H1 (cell line): ENCODE measurements at regions not wholly inside any gene's neighbourhood (a gene's known extent, or its start where the extent isn't known, plus 50 kb on each side); places are given as distances from the start of the nearest gene placed in this dataset.

Experiments
- CTCF ChIA-PET: fragments of 300-600 bp; sonication (Branson Sonifier 250); formaldehyde crosslinking; loops from one replicate; lab custom pipeline; 2021; ENCODE audit not compliant: partially characterized antibody; lab: Charles Lee
- POLR2A ChIA-PET: fragments of 300-600 bp; sonication (Branson Sonifier 250); formaldehyde crosslinking; loops from one replicate; lab custom pipeline; 2021; ENCODE audit warnings: inconsistent platforms; ENCODE audit not compliant: partially characterized antibody; lab: Charles Lee
- DNase-seq, 2 experiments: peaks; one replicate each; pipeline versions ENCODE4 v3.0.0 to v3.0.0-alpha.2; 2010 to 2022; ENCODE audit warnings: low spot score in 2 of 2, low read depth in 1 of 2, mixed read lengths in 1 of 2
- FAIRE-seq: peaks from 2 replicates; lab custom pipeline; 2011; peaks lifted over from hg19 to GRCh38; lab: Jason Lieb, UNC
- H2AFZ ChIP-seq: 2 replicates; pipeline ENCODE4 v1.8.1; 2012; ENCODE audit warnings: low read length, inconsistent platforms
- H2AK5ac ChIP-seq: 2 replicates; pipeline ENCODE4 v1.6.1; 2013; ENCODE audit warnings: low read depth, low read length
- H2BK120ac ChIP-seq: replicated peaks from 2 replicates; pipeline ENCODE3; 2013; ENCODE audit warnings: low read depth, low read length, inconsistent platforms
- H2BK12ac ChIP-seq: 2 replicates; pipeline ENCODE4 v1.6.1; 2013; ENCODE audit warnings: low read depth, low read length
- H2BK15ac ChIP-seq: 2 replicates; pipeline ENCODE4 v1.6.1; 2013; ENCODE audit warnings: low read length
- H2BK20ac ChIP-seq: 2 replicates; pipeline ENCODE4 v1.6.1; 2013; ENCODE audit warnings: low read length
- H2BK5ac ChIP-seq: 2 replicates; pipeline ENCODE4 v1.6.1; 2013; ENCODE audit warnings: low read depth, low read length
- H3K14ac ChIP-seq: 2 replicates; pipeline ENCODE4 v1.6.1; 2013; ENCODE audit warnings: inconsistent platforms; ENCODE audit not compliant: insufficient read length
- H3K18ac ChIP-seq: 2 replicates; pipeline ENCODE4 v1.6.1; 2013; ENCODE audit warnings: low read length; ENCODE audit errors: extremely low read depth
- H3K23ac ChIP-seq: 2 replicates; pipeline ENCODE4 v1.6.1; 2013; ENCODE audit warnings: inconsistent platforms; ENCODE audit not compliant: insufficient read length
- H3K23me2 ChIP-seq: 2 replicates; pipeline ENCODE4 v1.6.1; 2013; ENCODE audit warnings: low read depth, low read length
- H3K27ac ChIP-seq: 2 replicates; pipeline ENCODE4 v1.6.1; 2011; ENCODE audit warnings: low read depth, low read length, inconsistent platforms
- H3K27me3 ChIP-seq, 4 experiments: replicated peaks in 1 of 4; 1 replicate in 1 of 4; 2 replicates in 3 of 4; pipeline versions ENCODE4 v1.6.1 to v1.8.1; 2011 to 2013; ENCODE audit warnings: low read length in 3 of 4, mild to moderate bottlenecking in 3 of 4, inconsistent platforms in 2 of 4, mixed read lengths in 2 of 4, moderate library complexity in 1 of 4; ENCODE audit not compliant: control insufficient read depth in 3 of 4, insufficient read depth in 3 of 4; ENCODE audit errors: extremely low read depth in 1 of 4
- H3K36me3 ChIP-seq, 4 experiments: 2 replicates each; pipeline versions ENCODE4 v1.6.1 to v1.8.1; 2011 to 2013; ENCODE audit warnings: mild to moderate bottlenecking in 4 of 4, low read length in 3 of 4, moderate library complexity in 2 of 4, control low read depth in 1 of 4, inconsistent platforms in 1 of 4; ENCODE audit not compliant: insufficient read depth in 4 of 4, control insufficient read depth in 2 of 4
- H3K4ac ChIP-seq: replicated peaks from 2 replicates; pipeline ENCODE3; 2013; ENCODE audit warnings: low read length, low read depth, mixed read lengths, inconsistent platforms; ENCODE audit not compliant: insufficient read length
- H3K4me1 ChIP-seq, 4 experiments: replicated peaks in 1 of 4; 1 replicate in 1 of 4; 2 replicates in 3 of 4; pipeline versions ENCODE4 v1.6.1 to v1.8.1; 2011 to 2013; ENCODE audit warnings: low read length in 3 of 4, inconsistent platforms in 2 of 4, mixed read lengths in 1 of 4; ENCODE audit not compliant: insufficient read depth in 4 of 4, control insufficient read depth in 3 of 4
- H3K4me2 ChIP-seq, 2 experiments: 2 replicates each; pipeline versions ENCODE4 v1.6.1 to v1.8.1; 2011 to 2013; ENCODE audit warnings: low read depth in 2 of 2, low read length in 2 of 2, control low read depth in 1 of 2, inconsistent platforms in 1 of 2, mild to moderate bottlenecking in 1 of 2; ENCODE audit not compliant: insufficient read depth in 1 of 2
- H3K4me3 ChIP-seq, 4 experiments: fragments of 200-600, 300-600 bp in 1 of 4; sonication (generic), shearing (Covaris generic), sonication (Bioruptor Twin) in 1 of 4; 2 replicates each; pipeline versions ENCODE4 v1.5.1 to v1.8.1; 2011 to 2016; ENCODE audit warnings: low read length in 4 of 4, low read depth in 3 of 4, control low read depth in 2 of 4, inconsistent platforms in 2 of 4, mild to moderate bottlenecking in 2 of 4, mixed read lengths in 1 of 4, moderate library complexity in 1 of 4; ENCODE audit not compliant: insufficient read depth in 2 of 4; ENCODE audit errors: extremely low read depth in 1 of 4
- H3K56ac ChIP-seq: replicated peaks from 2 replicates; pipeline ENCODE3; 2013; ENCODE audit warnings: low read depth, mild to moderate bottlenecking, mixed read lengths, low read length, inconsistent platforms; ENCODE audit not compliant: insufficient read length
- H3K79me1 ChIP-seq: 2 replicates; pipeline ENCODE4 v1.6.1; 2013; ENCODE audit warnings: low read depth, low read length, control low read depth
- H3K79me2 ChIP-seq, 2 experiments: 2 replicates each; pipeline versions ENCODE4 v1.6.1 to v1.8.1; 2012 to 2013; ENCODE audit warnings: low read length in 2 of 2, mild to moderate bottlenecking in 2 of 2, inconsistent platforms in 1 of 2; ENCODE audit not compliant: insufficient read depth in 2 of 2, control insufficient read depth in 1 of 2
- H3K9ac ChIP-seq, 4 experiments: replicated peaks in 1 of 4; 1 replicate in 1 of 4; 2 replicates in 3 of 4; pipeline versions ENCODE4 v1.6.1 to v1.8.1; 2011 to 2013; ENCODE audit warnings: low read depth in 3 of 4, low read length in 3 of 4, control low read depth in 2 of 4, mild to moderate bottlenecking in 2 of 4, moderate library complexity in 2 of 4, inconsistent platforms in 1 of 4; ENCODE audit errors: extremely low read depth in 1 of 4
- H3K9me3 ChIP-seq, 2 experiments: 2 replicates each; pipeline versions ENCODE4 v1.6.1 to v1.8.1; 2012 to 2013; ENCODE audit warnings: mild to moderate bottlenecking in 2 of 2, moderate library complexity in 2 of 2, control low read depth in 1 of 2, inconsistent platforms in 1 of 2, low read depth in 1 of 2, low read length in 1 of 2, mixed read lengths in 1 of 2; ENCODE audit not compliant: insufficient read depth in 2 of 2
- H4K20me1 ChIP-seq, 2 experiments: replicated peaks in 1 of 2; 2 replicates each; pipeline versions ENCODE3 to v1.8.1; 2011 to 2013; ENCODE audit warnings: inconsistent platforms in 2 of 2, low read length in 2 of 2, mild to moderate bottlenecking in 1 of 2; ENCODE audit not compliant: insufficient read depth in 2 of 2, control insufficient read depth in 1 of 2
- H4K5ac ChIP-seq: 2 replicates; pipeline ENCODE4 v1.6.1; 2013; ENCODE audit warnings: low read length, low read depth, mixed read lengths, inconsistent platforms; ENCODE audit not compliant: insufficient read length
- H4K8ac ChIP-seq: 2 replicates; pipeline ENCODE4 v1.8.0; 2013; ENCODE audit warnings: mild to moderate bottlenecking, moderate library complexity, low read length, inconsistent platforms; ENCODE audit not compliant: insufficient read depth; ENCODE audit errors: extremely low read depth
- H4K91ac ChIP-seq: replicated peaks from 2 replicates; pipeline ENCODE3; 2013; ENCODE audit warnings: low read length, mixed read lengths, inconsistent platforms; ENCODE audit not compliant: insufficient read length
- BRCA1 ChIP-seq: IDR thresholded peaks from 2 replicates; pipeline ENCODE4 v1.6.1; 2012; ENCODE audit warnings: low read depth, low read length, improper control_type of control experiment
- CTBP2 ChIP-seq: IDR thresholded peaks from 2 replicates; pipeline ENCODE4 v1.7.0; 2011; ENCODE audit warnings: borderline replicate concordance, mild to moderate bottlenecking, moderate library complexity, mixed read lengths, low read length; ENCODE audit not compliant: insufficient read depth, insufficient read length
- GABPA ChIP-seq: IDR thresholded peaks from 2 replicates; pipeline ENCODE4 v1.6.1; 2011; ENCODE audit warnings: mild to moderate bottlenecking, low read length, moderate library complexity, borderline replicate concordance; ENCODE audit not compliant: insufficient read depth
- KDM4A ChIP-seq: IDR thresholded peaks from one replicate; pipeline ENCODE4 v1.7.1; 2012; ENCODE audit warnings: low read depth, mild to moderate bottlenecking, moderate library complexity, low read length, inconsistent platforms; ENCODE audit not compliant: severe bottlenecking
- MAFK ChIP-seq: IDR thresholded peaks from 2 replicates; pipeline ENCODE4 v1.6.1; 2012; ENCODE audit warnings: low read depth, mild to moderate bottlenecking, improper control_type of control experiment, low read length
- RFX5 ChIP-seq: IDR thresholded peaks from 2 replicates; pipeline ENCODE4 v1.6.1; 2011; ENCODE audit warnings: low read depth, low read length, improper control_type of control experiment, borderline replicate concordance
- SUZ12 ChIP-seq: fragments of 200-600 bp; sonication (generic); IDR thresholded peaks from 2 replicates; pipeline ENCODE4 v1.6.1; 2012; ENCODE audit warnings: mild to moderate bottlenecking, inconsistent platforms, low read length, moderate library complexity, mixed read lengths
- TAF7 ChIP-seq: optimal IDR thresholded peaks from 2 replicates; pipeline ENCODE3; 2011; ENCODE audit warnings: low read depth, mild to moderate bottlenecking, inconsistent platforms, low read length, moderate library complexity, borderline replicate concordance
- TCF12 ChIP-seq: IDR thresholded peaks from 2 replicates; pipeline ENCODE4 v1.6.1; 2011; ENCODE audit warnings: low read depth, mild to moderate bottlenecking, low read length
- TEAD4 ChIP-seq: IDR thresholded peaks from 2 replicates; pipeline ENCODE4 v1.6.1; 2012; ENCODE audit warnings: low read depth, low read length, inconsistent platforms, mixed read lengths
- ZNF274 ChIP-seq: IDR thresholded peaks from 2 replicates; pipeline ENCODE4 v1.7.0; 2012; ENCODE audit warnings: low read length, borderline replicate concordance; ENCODE audit errors: extremely low read depth
- WGBS, 2 experiments: shearing (Covaris generic) in 1 of 2; methylation state at CpG; one replicate each; pipeline versions ENCODE4 v1.1.6 to v1.1.7; 2013 to 2015; ENCODE audit warnings: low lambda C conversion rate in 2 of 2, mixed read lengths in 2 of 2, inconsistent platforms in 1 of 2, low coverage in 1 of 2, missing lambda C conversion rate in 1 of 2; ENCODE audit not compliant: insufficient replicate concordance in 2 of 2, insufficient coverage in 1 of 2, insufficient read length in 1 of 2; ENCODE audit errors: extremely low coverage in 1 of 2, missing lambda C conversion rate in 1 of 2; 5-methylcytosine and 5-hydroxymethylcytosine counted together

- DNase-seq (no peak), FAIRE-seq (no peak)
- Histone ChIP-seq H3K56ac (no peak overlapping the region), H4K91ac (no peak overlapping the region), H3K9ac (no peak overlapping the region), H3K4me2 (no peak overlapping the region), H2AFZ (no peak overlapping the region), H3K14ac (no peak overlapping the region), H3K79me2 (no peaks in the 10 kb centered on the region), H3K23ac (no peak overlapping the region), H2BK5ac (no peak overlapping the region), H3K36me3 (no peaks in the 10 kb centered on the region), H2BK20ac (peak overlapping the region; percentile 72; the same call in 1 of the 2 replicates), H3K9me3 (no peaks in the 10 kb centered on the region), H3K4ac (no peak overlapping the region), H4K20me1 (no peaks in the 10 kb centered on the region), H3K27me3 (no peaks in the 10 kb centered on the region), H4K5ac (no peak overlapping the region), H3K79me1 (no peaks in the 10 kb centered on the region), H2BK12ac (no peak overlapping the region), H3K4me3 (no peak overlapping the region), H3K23me2 (no peaks in the 10 kb centered on the region), H3K4me1 (peaks cover 6 to 36% (median 28%) of the 10 kb centered on the region in 4 experiments; a peak in 6 of 7 replicates), H2AK5ac (no peak overlapping the region), H2BK120ac (no peak overlapping the region), H3K27ac (no peak overlapping the region), H2BK15ac (no peak overlapping the region), H3K18ac (peak overlapping the region; percentile 36; the same call in 1 of the 2 replicates), H4K8ac (no peak overlapping the region)
- WGBS, 2 experiments = 88% methylated on average over 1 of the region's 1 CpG; no CpG with 5 or more reads in 1 of the 2 experiments
- CTCF ChIA-PET = interaction anchor here (1.3 kb wide), 1 partner anchor 9 kb away, joined by 4 read pairs; no protein-coding TSS in a partner anchor
- no peak for TF ChIP-seq RFX5
- no peak for TF ChIP-seq BRCA1
- TF ChIP-seq TAF7 = no peak
- TF ChIP-seq ZNF274 = no peak
- no peak for TF ChIP-seq TEAD4
- no peak for TF ChIP-seq TCF12
- no peak for TF ChIP-seq MAFK
- TF ChIP-seq SUZ12 = no peak
- no peak for TF ChIP-seq GABPA
- TF ChIP-seq KDM4A = no peak
- no peak for TF ChIP-seq CTBP2
- POLR2A ChIA-PET = no interaction called here
Observed at GRCh38 chr5:107806705-107807104, 136.0 kb upstream of the EFNA5 start.
